IMR-90 (cell line): ENCODE measurements at regions not wholly inside any gene's neighbourhood (a gene's known extent, or its start where the extent isn't known, plus 50 kb on each side); places are given as distances from the start of the nearest gene placed in this dataset.
"Not testable (repeated sequence)": the region's sequence is repeated elsewhere in the genome, so short reads cannot be mapped to it uniquely, and the experiment has no call there.

ENCODE experiments used
- ATAC-seq: fragments of 200-7000 bp; cut with Tn5 transposase; 2 replicates; pipeline ENCODE4 v1.9.1; 2020; ENCODE audit warnings: low read depth, mild to moderate bottlenecking, moderate library complexity
- BruUV-seq: library from RNA; stranded (reverse); fragments of 400-500 nt; replicated peaks from 2 replicates; lab custom pipeline; 2021; lab: Mats Ljungman, UMichigan
- CTCF ChIA-PET: fragments of 300-600 bp; formaldehyde crosslinking; extraction: SDS; loops from one replicate; lab custom pipeline; 2021; ENCODE audit warnings: antibody characterized with exemption; lab: Yijun Ruan, JAX
- POLR2A ChIA-PET: fragments of 300-600 bp; sonication (Branson Sonifier 250); formaldehyde crosslinking; loops from one replicate; lab custom pipeline; 2022; ENCODE audit warnings: antibody characterized with exemption; ENCODE audit not compliant: unreplicated experiment; lab: Charles Lee
- DNase-seq: peaks from one replicate; pipeline ENCODE4 v3.0.0; 2013
- H2AFZ ChIP-seq: replicated peaks from 2 replicates; pipeline ENCODE3; 2013; ENCODE audit warnings: low read length, mild to moderate bottlenecking; ENCODE audit not compliant: poor library complexity
- H2AK5ac ChIP-seq: 2 replicates; pipeline ENCODE4 v1.6.1; 2013; ENCODE audit warnings: low read depth, low read length, inconsistent platforms
- H2AK9ac ChIP-seq: replicated peaks from 2 replicates; pipeline ENCODE3; 2013; ENCODE audit warnings: mild to moderate bottlenecking, low read depth, low read length, moderate library complexity; ENCODE audit not compliant: poor library complexity
- H2BK120ac ChIP-seq: 2 replicates; pipeline ENCODE4 v1.6.1; 2013; ENCODE audit warnings: low read depth, low read length, inconsistent platforms
- H2BK15ac ChIP-seq: 3 replicates; pipeline ENCODE4 v1.6.1; 2013; ENCODE audit warnings: low read depth, low read length, inconsistent platforms
- H2BK20ac ChIP-seq: 2 replicates; pipeline ENCODE4 v1.6.1; 2013; ENCODE audit warnings: low read depth, mild to moderate bottlenecking, inconsistent platforms, low read length, moderate library complexity
- H2BK5ac ChIP-seq: 2 replicates; pipeline ENCODE4 v1.6.1; 2013; ENCODE audit warnings: mild to moderate bottlenecking, low read depth, low read length, inconsistent platforms; ENCODE audit not compliant: poor library complexity, severe bottlenecking
- H3K14ac ChIP-seq: replicated peaks from 2 replicates; pipeline ENCODE4 v1.6.1; 2013; ENCODE audit warnings: low read depth, low read length, inconsistent platforms
- H3K18ac ChIP-seq: 2 replicates; pipeline ENCODE4 v1.6.1; 2013; ENCODE audit warnings: low read depth, low read length, control low read depth
- H3K23ac ChIP-seq: 2 replicates; pipeline ENCODE4 v1.6.1; 2013; ENCODE audit warnings: low read depth, low read length, inconsistent platforms
- H3K27ac ChIP-seq: 2 replicates; pipeline ENCODE4 v1.5.1; 2013; ENCODE audit warnings: mild to moderate bottlenecking, control low read depth, low read length; ENCODE audit not compliant: insufficient read depth
- H3K27me3 ChIP-seq: 2 replicates; pipeline ENCODE4 v1.6.1; 2013; ENCODE audit warnings: low read length; ENCODE audit not compliant: control insufficient read depth, insufficient read depth
- H3K36me3 ChIP-seq: 2 replicates; pipeline ENCODE4 v1.6.1; 2013; ENCODE audit warnings: low read length, mixed read lengths; ENCODE audit not compliant: control insufficient read depth, insufficient read depth
- H3K4ac ChIP-seq: 2 replicates; pipeline ENCODE4 v1.6.1; 2013; ENCODE audit warnings: low read depth, low read length, inconsistent platforms
- H3K4me1 ChIP-seq: 2 replicates; pipeline ENCODE4 v1.6.1; 2013; ENCODE audit warnings: low read length, mixed read lengths; ENCODE audit not compliant: control insufficient read depth, insufficient read depth
- H3K4me2 ChIP-seq: 2 replicates; pipeline ENCODE4 v1.6.1; 2013; ENCODE audit warnings: low read depth, mild to moderate bottlenecking, control low read depth, low read length, moderate library complexity
- H3K4me3 ChIP-seq: 2 replicates; pipeline ENCODE4 v1.5.1; 2013; ENCODE audit warnings: low read depth, mild to moderate bottlenecking, control low read depth, low read length, moderate library complexity; ENCODE audit not compliant: insufficient read depth
- H3K56ac ChIP-seq: 2 replicates; pipeline ENCODE4 v1.6.1; 2013; ENCODE audit warnings: low read length, inconsistent platforms; ENCODE audit not compliant: insufficient read depth; ENCODE audit errors: extremely low read depth
- H3K79me1 ChIP-seq, 2 experiments: 2 replicates each; pipeline ENCODE4 v1.6.1; 2013; ENCODE audit warnings: low read length in 2 of 2, inconsistent platforms in 1 of 2, low read depth in 1 of 2
- H3K9ac ChIP-seq: 2 replicates; pipeline ENCODE4 v1.6.1; 2013; ENCODE audit warnings: low read depth, low read length, control low read depth
- H3K9me1 ChIP-seq: 2 replicates; pipeline ENCODE4 v1.6.1; 2013; ENCODE audit warnings: low read length, inconsistent platforms; ENCODE audit not compliant: insufficient read depth
- H3K9me3 ChIP-seq: 2 replicates; pipeline ENCODE4 v1.6.1; 2013; ENCODE audit warnings: low read length; ENCODE audit not compliant: control insufficient read depth, insufficient read depth
- H4K20me1 ChIP-seq: 2 replicates; pipeline ENCODE4 v1.6.1; 2013; ENCODE audit warnings: low read length, inconsistent platforms; ENCODE audit not compliant: insufficient read depth
- H4K5ac ChIP-seq: 2 replicates; pipeline ENCODE4 v1.6.1; 2013; ENCODE audit warnings: mild to moderate bottlenecking, low read depth, low read length, control low read depth
- H4K8ac ChIP-seq, 2 experiments: 2 replicates each; pipeline ENCODE4 v1.6.1; 2013; ENCODE audit warnings: low read depth in 2 of 2, low read length in 2 of 2, control low read depth in 1 of 2, inconsistent platforms in 1 of 2
- H4K91ac ChIP-seq: 2 replicates; pipeline ENCODE4 v1.6.1; 2013; ENCODE audit warnings: low read depth, low read length, inconsistent platforms; ENCODE audit not compliant: insufficient read depth
- WGBS, 2 experiments: methylation state at CpG; one replicate each; pipeline versions ENCODE4 v1.1.5 to v1.1.7; 2013; ENCODE audit warnings: missing lambda C conversion rate in 2 of 2; ENCODE audit not compliant: insufficient read length in 1 of 2; ENCODE audit errors: extremely low coverage in 2 of 2; 5-methylcytosine and 5-hydroxymethylcytosine counted together
- dilution Hi-C: fragments of 300-500 bp; cut with HindIII; formaldehyde crosslinking; loops from one replicate; pipeline ENCODE4 v1.14.3; 2018; ENCODE audit warnings: low sequenced_read_pairs; ENCODE audit not compliant: unreplicated experiment
- in situ Hi-C: fragments of 300-500 bp; cut with MboI; formaldehyde crosslinking; loops from 3 replicates; pipeline ENCODE4 v1.14.3; 2019; ENCODE audit warnings: low sequenced_read_pairs, inconsistent platforms, mixed read lengths
- intact Hi-C: fragments of 100-400 bp; cut with micrococcal nuclease; formaldehyde crosslinking; loops from 2 replicates; pipeline ENCODE4 v1.10.0; 2022

DNA sequence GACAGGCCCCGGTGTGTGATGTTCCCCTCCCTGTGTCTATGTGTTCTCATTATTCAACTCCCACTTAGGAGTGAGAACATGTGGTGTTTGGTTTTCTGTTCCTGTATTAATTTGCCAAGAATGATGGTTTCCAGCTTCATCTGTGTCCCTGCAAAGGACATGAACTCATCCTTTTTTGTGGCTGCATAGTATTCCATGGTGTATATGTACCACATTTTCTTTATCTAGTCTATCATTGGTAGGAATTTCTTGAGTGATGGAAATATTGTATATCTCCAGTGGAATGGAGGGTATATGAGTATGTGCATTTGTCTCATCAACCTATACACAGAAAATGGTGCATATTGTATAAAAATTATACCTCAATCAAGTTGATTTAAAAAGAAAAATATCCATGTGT lies 159.3 kb downstream of the REEP3 start:
- H2AFZ ChIP-seq, BruUV-seq, H2AK5ac ChIP-seq, H2BK120ac ChIP-seq, H3K27ac ChIP-seq, H3K9ac ChIP-seq, H4K91ac ChIP-seq, intact Hi-C loops, dilution Hi-C loops, H2BK20ac ChIP-seq, H3K4me3 ChIP-seq, H4K5ac ChIP-seq, H3K9me1 ChIP-seq, H4K20me1 ChIP-seq, H3K9me3 ChIP-seq, H3K23ac ChIP-seq, H3K56ac ChIP-seq, H3K4me2 ChIP-seq, H3K4me1 ChIP-seq, H3K27me3 ChIP-seq, H2AK9ac ChIP-seq, H3K36me3 ChIP-seq, H3K14ac ChIP-seq, H3K18ac ChIP-seq, H3K4ac ChIP-seq, ATAC-seq, in situ Hi-C loops, H4K8ac ChIP-seq, POLR2A ChIA-PET, H3K79me1 ChIP-seq, DNase-seq, H2BK15ac ChIP-seq, H2BK5ac ChIP-seq: not testable (repeated sequence)
- CTCF ChIA-PET = interaction anchor here (0.9 to 1.3 kb wide), 2 partner anchors 23 to 40 kb away, joined by 3 read pairs; no protein-coding TSS in a partner anchor
- WGBS, 2 experiments = no CpG with 5 or more reads among the region's 1 CpG
